D721Med (cell line): ENCODE measurements at regions not wholly inside any gene's neighbourhood (a gene's known extent, or its start where the extent isn't known, plus 50 kb on each side); places are given as distances from the start of the nearest gene placed in this dataset.

Source experiments
- DNase-seq: peaks from one replicate; pipeline ENCODE4 v3.0.0; 2011; ENCODE audit warnings: low spot score; ENCODE audit not compliant: insufficient read length
- FAIRE-seq: peaks from 2 replicates; lab custom pipeline; 2011; peaks lifted over from hg19 to GRCh38; lab: Jason Lieb, UNC
- TF ChIP-seq, protein P1 (sequence below): IDR thresholded peaks from 2 replicates; pipeline ENCODE4 v1.5.1; 2012; ENCODE audit warnings: mild to moderate bottlenecking, control low read depth; ENCODE audit not compliant: insufficient read depth; ENCODE audit errors: missing control alignments

GRCh38 chr12:77402716-77403115 lies 337.3 kb upstream of the E2F7 start:
- FAIRE-seq, result peak; percentile 11
- no peak for DNase-seq
- TF ChIP-seq, protein P1, sequence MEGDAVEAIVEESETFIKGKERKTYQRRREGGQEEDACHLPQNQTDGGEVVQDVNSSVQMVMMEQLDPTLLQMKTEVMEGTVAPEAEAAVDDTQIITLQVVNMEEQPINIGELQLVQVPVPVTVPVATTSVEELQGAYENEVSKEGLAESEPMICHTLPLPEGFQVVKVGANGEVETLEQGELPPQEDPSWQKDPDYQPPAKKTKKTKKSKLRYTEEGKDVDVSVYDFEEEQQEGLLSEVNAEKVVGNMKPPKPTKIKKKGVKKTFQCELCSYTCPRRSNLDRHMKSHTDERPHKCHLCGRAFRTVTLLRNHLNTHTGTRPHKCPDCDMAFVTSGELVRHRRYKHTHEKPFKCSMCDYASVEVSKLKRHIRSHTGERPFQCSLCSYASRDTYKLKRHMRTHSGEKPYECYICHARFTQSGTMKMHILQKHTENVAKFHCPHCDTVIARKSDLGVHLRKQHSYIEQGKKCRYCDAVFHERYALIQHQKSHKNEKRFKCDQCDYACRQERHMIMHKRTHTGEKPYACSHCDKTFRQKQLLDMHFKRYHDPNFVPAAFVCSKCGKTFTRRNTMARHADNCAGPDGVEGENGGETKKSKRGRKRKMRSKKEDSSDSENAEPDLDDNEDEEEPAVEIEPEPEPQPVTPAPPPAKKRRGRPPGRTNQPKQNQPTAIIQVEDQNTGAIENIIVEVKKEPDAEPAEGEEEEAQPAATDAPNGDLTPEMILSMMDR, result no peak

DNA sequence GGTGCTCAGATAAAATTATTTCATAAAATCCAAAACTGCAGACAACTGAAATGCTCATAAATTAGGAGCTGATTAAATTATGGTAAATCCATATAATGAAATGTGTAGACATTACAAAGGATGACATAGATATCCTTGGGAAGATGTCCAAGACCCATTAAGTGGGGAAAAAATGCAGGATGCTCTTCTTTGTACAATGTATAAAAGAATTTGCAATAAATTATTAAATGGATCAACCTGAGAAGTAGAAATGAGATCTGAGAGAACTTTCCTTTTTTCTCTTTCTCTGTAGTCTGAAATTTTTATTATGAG lies 336.4 kb upstream of the E2F7 start:
- FAIRE-seq (no peak), DNase-seq (no peak)
- TF ChIP-seq, protein P1, result no peak

DNA sequence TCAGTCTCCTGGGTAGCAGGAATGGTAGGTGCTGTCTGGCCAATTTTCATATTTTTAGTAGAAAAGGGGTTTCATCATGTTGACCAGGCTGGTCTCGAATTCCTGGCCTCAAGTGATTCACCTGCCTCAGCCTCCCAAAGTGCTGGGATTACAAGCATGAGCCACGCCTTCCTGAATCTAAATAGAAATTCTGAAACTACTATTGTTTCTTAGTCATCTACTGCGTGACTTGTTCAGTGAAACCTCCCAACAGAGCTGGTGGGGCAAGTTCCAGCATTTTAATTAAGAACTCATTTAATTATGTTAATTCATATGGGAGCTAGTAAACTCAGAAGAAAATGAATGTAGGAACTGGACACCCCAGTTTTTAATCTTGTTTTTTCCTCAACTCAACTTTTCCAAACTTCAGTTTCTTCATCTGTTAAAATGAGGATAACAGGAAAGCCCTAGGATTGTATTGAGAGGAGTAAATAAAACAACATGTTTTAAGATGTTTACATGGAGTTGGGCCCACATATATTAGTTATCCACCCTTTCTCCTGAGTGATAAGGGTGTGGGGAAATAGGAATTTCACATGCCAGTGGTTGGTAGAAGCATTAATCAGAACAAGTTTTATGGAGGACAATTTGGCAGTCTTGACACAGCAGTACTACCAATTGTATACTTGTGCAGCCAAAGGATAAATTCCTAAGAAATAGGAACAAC lies 335.8 kb upstream of the E2F7 start:
- FAIRE-seq (no peak), DNase-seq (no peak)
- TF ChIP-seq, protein P1, result no peak

GRCh38 chr12:77392467-77393088 lies 327.2 kb upstream of the E2F7 start:
- no peak for FAIRE-seq
- DNase-seq, result no peak

DNA sequence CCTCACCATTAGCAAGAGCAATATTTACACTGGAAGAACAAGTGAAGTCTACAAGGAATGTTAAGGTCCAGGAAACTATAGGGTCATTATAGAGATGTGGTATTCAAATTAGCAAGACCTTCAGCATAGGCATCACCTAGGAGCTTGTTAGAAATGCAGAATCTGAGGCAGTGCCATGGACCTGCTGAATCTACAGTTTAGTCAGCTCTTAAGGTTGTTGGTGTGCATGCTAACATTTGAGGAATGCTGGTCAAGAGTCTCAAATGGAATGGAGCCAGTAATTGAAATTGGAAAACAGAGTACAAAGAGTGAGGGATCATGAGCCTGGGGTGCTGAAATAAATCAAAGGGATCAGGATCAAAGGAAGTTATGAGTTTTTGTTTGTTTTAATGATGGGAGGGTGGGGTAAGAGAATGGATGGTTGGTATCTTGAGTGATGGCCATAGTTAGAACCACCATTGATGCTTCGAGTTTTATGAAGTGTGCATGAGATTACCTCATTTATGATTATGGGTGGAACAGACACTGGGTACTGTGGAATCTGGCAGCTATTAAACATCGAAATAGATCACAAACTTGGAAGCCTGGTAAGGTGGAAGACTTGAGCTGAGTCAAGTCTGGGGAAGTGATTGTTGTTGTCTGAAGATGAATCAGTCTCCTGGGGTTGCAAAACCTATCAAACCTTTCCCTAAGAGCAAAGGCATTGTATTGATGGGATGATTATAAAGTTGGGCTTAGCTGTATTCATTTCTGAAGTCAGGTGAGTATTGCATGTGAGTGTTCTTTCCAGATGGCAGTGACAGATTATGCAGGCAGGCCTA lies 323.3 kb upstream of the E2F7 start:
- DNase-seq (no peak), FAIRE-seq (no peak)
- TF ChIP-seq, protein P1, result no peak

More at GRCh38 chr12:77392467-77393088, 327.2 kb upstream of the E2F7 start:
- TF ChIP-seq, protein P1, result no peak

- FAIRE-seq, result no peak
- DNase-seq, result no peak
- TF ChIP-seq, protein P1, result no peak
Observed at GRCh38 chr12:77387671-77388070, 322.3 kb upstream of the E2F7 start.
